ENCODE measurements at regions not wholly inside any gene's neighbourhood (a gene's known extent, or its start where the extent isn't known, plus 50 kb on each side); places are given as distances from the start of the nearest gene placed in this dataset.

- no peaks in the 10 kb centered on the region for H3K4me1 ChIP-seq
- in situ Hi-C loops (cut with MboI; ENCODE audit: low sequenced_read_pairs in 4 of 4), result no loop called here
- no peak overlapping the region for H3K27ac ChIP-seq
- no peak for ATAC-seq
- H3K27me3 ChIP-seq, result no peaks in the 10 kb centered on the region
- no peak for DNase-seq
- TF ChIP-seq POLR2A (IDR thresholded peaks at IDR 0.05) (no peak), CTCF (IDR thresholded peaks at IDR 0.05 in 4 of 5, conservative IDR thresholded peaks at IDR 0.05 in 1 of 5) (no peak)
- no peaks in the 10 kb centered on the region for H3K9me3 ChIP-seq
- intact Hi-C loops (cut with DNase I; ENCODE audit: low total_unique reads), result no loop called here
- no peaks in the 10 kb centered on the region for H3K36me3 ChIP-seq
- no peak overlapping the region for H3K4me3 ChIP-seq
These were observed 645.7 kb upstream of the PTBP2 start for GRCh38 chr1:96075704-96076455.

- Histone ChIP-seq H3K4me3 (no peak overlapping the region), H3K27me3 (no peaks in the 10 kb centered on the region), H3K4me1 (no peaks in the 10 kb centered on the region), H3K27ac (no peak overlapping the region), H3K9me3 (no peaks in the 10 kb centered on the region), H3K36me3 (no peaks in the 10 kb centered on the region)
- TF ChIP-seq CTCF (IDR thresholded peaks at IDR 0.05 in 4 of 5, conservative IDR thresholded peaks at IDR 0.05 in 1 of 5) (no peak), POLR2A (IDR thresholded peaks at IDR 0.05) (no peak)
- ATAC-seq (no peak), DNase-seq (no peak)
- in situ Hi-C loops (cut with MboI; ENCODE audit: low sequenced_read_pairs in 4 of 4), result no loop called here
- intact Hi-C loops (cut with DNase I; ENCODE audit: low total_unique reads), result no loop called here
These were observed 645.0 kb upstream of the PTBP2 start for GRCh38 chr1:96076589-96076988.

GRCh38 chr1:96079581-96079980, 642.0 kb upstream of the PTBP2 start:
- DNase-seq (no peak), ATAC-seq (no peak)
- H3K27me3 ChIP-seq, result no peaks in the 10 kb centered on the region
- no peak overlapping the region for H3K27ac ChIP-seq
- no peaks in the 10 kb centered on the region for H3K9me3 ChIP-seq
- intact Hi-C loops (cut with DNase I; ENCODE audit: low total_unique reads), result no loop called here
- H3K4me1 ChIP-seq, result no peaks in the 10 kb centered on the region
- in situ Hi-C loops (cut with MboI; ENCODE audit: low sequenced_read_pairs in 4 of 4), result no loop called here
- no peak for TF ChIP-seq CTCF (IDR thresholded peaks at IDR 0.05 in 4 of 5, conservative IDR thresholded peaks at IDR 0.05 in 1 of 5)
- no peak for TF ChIP-seq POLR2A (IDR thresholded peaks at IDR 0.05)
- no peak overlapping the region for H3K4me3 ChIP-seq
- H3K36me3 ChIP-seq, result no peaks in the 10 kb centered on the region

- Histone ChIP-seq H3K27ac (no peak overlapping the region), H3K27me3 (no peaks in the 10 kb centered on the region), H3K9me3 (no peaks in the 10 kb centered on the region), H3K36me3 (no peaks in the 10 kb centered on the region), H3K4me3 (no peak overlapping the region), H3K4me1 (no peaks in the 10 kb centered on the region)
- DNase-seq (no peak), ATAC-seq (no peak)
- TF ChIP-seq CTCF (IDR thresholded peaks at IDR 0.05 in 4 of 5, conservative IDR thresholded peaks at IDR 0.05 in 1 of 5) (no peak), POLR2A (IDR thresholded peaks at IDR 0.05) (no peak)
- intact Hi-C loops (cut with DNase I; ENCODE audit: low total_unique reads) (no loop called here), in situ Hi-C loops (cut with MboI; ENCODE audit: low sequenced_read_pairs in 4 of 4) (no loop called here)
These were observed 640.7 kb upstream of the PTBP2 start for GRCh38 chr1:96080925-96081324.

GRCh38 chr1:96087719-96088118, 633.9 kb upstream of the PTBP2 start:
- intact Hi-C loops (cut with DNase I; ENCODE audit: low total_unique reads), result no loop called here
- no peaks in the 10 kb centered on the region for H3K36me3 ChIP-seq
- H3K9me3 ChIP-seq, result no peaks in the 10 kb centered on the region
- no peak for ATAC-seq
- H3K4me1 ChIP-seq, result no peaks in the 10 kb centered on the region
- no peaks in the 10 kb centered on the region for H3K27me3 ChIP-seq
- H3K27ac ChIP-seq, result no peak overlapping the region
- TF ChIP-seq CTCF (IDR thresholded peaks at IDR 0.05 in 4 of 5, conservative IDR thresholded peaks at IDR 0.05 in 1 of 5), result no peak
- TF ChIP-seq POLR2A (IDR thresholded peaks at IDR 0.05), result no peak
- DNase-seq, result no peak
- in situ Hi-C loops (cut with MboI; ENCODE audit: low sequenced_read_pairs in 4 of 4), result no loop called here
- H3K4me3 ChIP-seq, result no peak overlapping the region

All from gastrocnemius medialis (tissue), 4 donors.